AG09319 (cell line): ENCODE measurements at regions not wholly inside any gene's neighbourhood (a gene's known extent, or its start where the extent isn't known, plus 50 kb on each side); places are given as distances from the start of the nearest gene placed in this dataset.

Experiments
- DNase-seq: peaks from one replicate; pipeline ENCODE4 v3.0.0-alpha.2; 2010; ENCODE audit warnings: low read depth; ENCODE audit errors: extremely low read depth
- TF ChIP-seq, protein P1 (sequence below): IDR thresholded peaks from 2 replicates; pipeline ENCODE4 v1.5.1; 2011; ENCODE audit warnings: low read depth, mild to moderate bottlenecking, inconsistent platforms, low read length, moderate library complexity

GRCh38 chr13:103403148-103403740, 337.0 kb upstream of the SLC10A2 start:
- DNase-seq: no peak
- TF ChIP-seq, protein P1, sequence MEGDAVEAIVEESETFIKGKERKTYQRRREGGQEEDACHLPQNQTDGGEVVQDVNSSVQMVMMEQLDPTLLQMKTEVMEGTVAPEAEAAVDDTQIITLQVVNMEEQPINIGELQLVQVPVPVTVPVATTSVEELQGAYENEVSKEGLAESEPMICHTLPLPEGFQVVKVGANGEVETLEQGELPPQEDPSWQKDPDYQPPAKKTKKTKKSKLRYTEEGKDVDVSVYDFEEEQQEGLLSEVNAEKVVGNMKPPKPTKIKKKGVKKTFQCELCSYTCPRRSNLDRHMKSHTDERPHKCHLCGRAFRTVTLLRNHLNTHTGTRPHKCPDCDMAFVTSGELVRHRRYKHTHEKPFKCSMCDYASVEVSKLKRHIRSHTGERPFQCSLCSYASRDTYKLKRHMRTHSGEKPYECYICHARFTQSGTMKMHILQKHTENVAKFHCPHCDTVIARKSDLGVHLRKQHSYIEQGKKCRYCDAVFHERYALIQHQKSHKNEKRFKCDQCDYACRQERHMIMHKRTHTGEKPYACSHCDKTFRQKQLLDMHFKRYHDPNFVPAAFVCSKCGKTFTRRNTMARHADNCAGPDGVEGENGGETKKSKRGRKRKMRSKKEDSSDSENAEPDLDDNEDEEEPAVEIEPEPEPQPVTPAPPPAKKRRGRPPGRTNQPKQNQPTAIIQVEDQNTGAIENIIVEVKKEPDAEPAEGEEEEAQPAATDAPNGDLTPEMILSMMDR: no peak

- DNase-seq: no peak
- TF ChIP-seq, protein P1: no peak
Measured at GRCh38 chr13:103395139-103395538, 328.9 kb upstream of the SLC10A2 start.

DNA sequence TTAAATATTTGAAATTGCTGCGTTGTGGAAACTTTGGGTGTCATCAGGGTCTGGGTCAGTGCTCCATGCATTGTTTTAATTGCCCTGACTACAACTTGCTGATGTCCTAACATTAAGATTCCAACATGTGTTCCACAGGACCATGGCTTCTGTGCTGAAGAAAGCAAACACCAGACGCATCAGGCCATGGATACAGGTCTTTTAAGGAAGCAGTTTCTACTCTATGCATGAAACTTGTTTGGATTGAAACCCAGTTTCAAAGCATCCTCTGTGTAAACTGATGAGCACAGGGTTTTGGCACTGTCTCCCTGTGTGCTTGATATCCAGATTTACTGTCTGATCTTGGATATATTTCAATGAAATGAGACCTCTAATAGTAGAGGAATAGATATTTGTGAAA, 328.4 kb upstream of the SLC10A2 start:
- TF ChIP-seq, protein P1: no peak

DNA sequence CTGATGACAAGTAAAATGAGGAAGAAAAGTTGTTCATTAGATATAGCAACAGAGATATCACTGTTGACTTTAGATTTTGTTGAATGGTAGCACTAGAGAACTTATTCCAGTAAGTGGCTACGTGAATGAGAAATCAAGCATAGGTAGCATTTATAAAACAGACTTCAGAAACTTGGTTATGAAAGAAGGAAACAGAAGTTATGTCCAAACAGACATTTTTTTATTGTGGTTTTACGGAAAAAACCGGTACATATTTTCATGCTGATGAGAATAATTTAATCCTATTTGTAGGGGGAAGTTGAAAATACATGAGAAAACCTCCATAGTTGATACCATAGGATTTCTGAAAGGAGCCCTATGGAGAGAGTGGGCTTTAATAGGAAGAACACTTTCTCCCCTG, 325.7 kb upstream of the SLC10A2 start:
- TF ChIP-seq, protein P1: no peak
- no peak for DNase-seq

More for the DNA sequence above, 328.4 kb upstream of the SLC10A2 start:
- no peak for DNase-seq

- no peak for DNase-seq
- TF ChIP-seq, protein P1: no peak
Measured at GRCh38 chr13:103388839-103389238, 322.6 kb upstream of the SLC10A2 start.

GRCh38 chr13:103386341-103386740, 320.1 kb upstream of the SLC10A2 start:
- TF ChIP-seq, protein P1: no peak
- DNase-seq: no peak

- DNase-seq: no peak
- TF ChIP-seq, protein P1: no peak
Measured at GRCh38 chr13:103373916-103374315, 307.7 kb upstream of the SLC10A2 start.
